Neural progenitor cell (in vitro differentiated cells): ENCODE measurements at regions not wholly inside any gene's neighbourhood (a gene's known extent, or its start where the extent isn't known, plus 50 kb on each side); places are given as distances from the start of the nearest gene placed in this dataset.

Experiments
- EZH2phosphoT487 ChIP-seq: fragments of 200-600 bp; sonication (generic); IDR thresholded peaks from 2 replicates; pipeline ENCODE4 v1.6.1; 2017; ENCODE audit warnings: antibody characterized with exemption
- TF ChIP-seq, protein P1 (sequence below): fragments of 200-600 bp; sonication (generic); IDR thresholded peaks from 2 replicates; pipeline ENCODE4 v1.5.1; 2017; ENCODE audit warnings: antibody characterized with exemption, mild to moderate bottlenecking

DNA sequence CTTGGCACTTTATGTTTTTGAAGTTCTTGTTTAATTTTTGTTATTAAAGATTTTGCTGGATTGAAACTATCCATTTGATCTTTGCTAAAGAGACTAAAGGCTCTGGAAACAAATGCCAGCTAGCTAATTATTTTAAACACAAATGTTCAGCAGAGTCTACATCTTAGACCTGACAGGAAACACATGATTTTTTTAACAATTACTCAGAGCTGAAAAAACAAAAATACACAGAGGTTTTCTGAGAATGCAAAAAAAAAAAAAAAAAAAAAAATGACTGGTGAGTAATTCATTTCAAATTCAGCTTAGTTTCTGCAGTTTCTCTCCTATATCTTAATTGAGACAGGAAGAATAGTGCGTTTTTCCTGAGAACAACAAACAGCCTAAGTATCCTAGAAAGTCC is 448.0 kb downstream of the TENT5A start:
- TF ChIP-seq EZH2phosphoT487: no peak
- TF ChIP-seq, protein P1, sequence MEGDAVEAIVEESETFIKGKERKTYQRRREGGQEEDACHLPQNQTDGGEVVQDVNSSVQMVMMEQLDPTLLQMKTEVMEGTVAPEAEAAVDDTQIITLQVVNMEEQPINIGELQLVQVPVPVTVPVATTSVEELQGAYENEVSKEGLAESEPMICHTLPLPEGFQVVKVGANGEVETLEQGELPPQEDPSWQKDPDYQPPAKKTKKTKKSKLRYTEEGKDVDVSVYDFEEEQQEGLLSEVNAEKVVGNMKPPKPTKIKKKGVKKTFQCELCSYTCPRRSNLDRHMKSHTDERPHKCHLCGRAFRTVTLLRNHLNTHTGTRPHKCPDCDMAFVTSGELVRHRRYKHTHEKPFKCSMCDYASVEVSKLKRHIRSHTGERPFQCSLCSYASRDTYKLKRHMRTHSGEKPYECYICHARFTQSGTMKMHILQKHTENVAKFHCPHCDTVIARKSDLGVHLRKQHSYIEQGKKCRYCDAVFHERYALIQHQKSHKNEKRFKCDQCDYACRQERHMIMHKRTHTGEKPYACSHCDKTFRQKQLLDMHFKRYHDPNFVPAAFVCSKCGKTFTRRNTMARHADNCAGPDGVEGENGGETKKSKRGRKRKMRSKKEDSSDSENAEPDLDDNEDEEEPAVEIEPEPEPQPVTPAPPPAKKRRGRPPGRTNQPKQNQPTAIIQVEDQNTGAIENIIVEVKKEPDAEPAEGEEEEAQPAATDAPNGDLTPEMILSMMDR: no peak
